ENCODE measurements at regions not wholly inside any gene's neighbourhood (a gene's known extent, or its start where the extent isn't known, plus 50 kb on each side); places are given as distances from the start of the nearest gene placed in this dataset.

- H2AFZ ChIP-seq (ENCODE audit: low read length), result no peak overlapping the region
- no peaks in the 10 kb centered on the region for H3K9me3 ChIP-seq (ENCODE audit: control insufficient read depth, insufficient read depth, low read depth, low read length)
- TF ChIP-seq EZH2 (IDR thresholded peaks at IDR 0.05; ENCODE audit: low read length, missing control alignments) (no peak), CTCF (conservative IDR thresholded peaks at IDR 0.05 in 1 of 2, IDR thresholded peaks at IDR 0.05 in 1 of 2; ENCODE audit: low read depth in 1 of 2, low read length in 2 of 2) (no peak)
- no peaks in the 10 kb centered on the region for H3K27me3 ChIP-seq (ENCODE audit: control insufficient read depth, insufficient read depth, low read length)
- H3K9ac ChIP-seq (ENCODE audit: insufficient read depth, low read length), result no peak overlapping the region
- H3K36me3 ChIP-seq (ENCODE audit: control insufficient read depth, insufficient read depth, low read length), result no peaks in the 10 kb centered on the region
- H4K20me1 ChIP-seq (ENCODE audit: control insufficient read depth, extremely low read depth, insufficient read depth, low read length), result no peaks in the 10 kb centered on the region
- H3K27ac ChIP-seq (ENCODE audit: insufficient read depth, low read length), result no peak overlapping the region
- DNase-seq (ENCODE audit: low read depth in 2 of 2), result no peak
- no peak overlapping the region for H3K4me2 ChIP-seq (ENCODE audit: extremely low read depth, insufficient read depth, low read length)
- H3K79me2 ChIP-seq (ENCODE audit: control insufficient read depth, insufficient read depth, low read length), result no peaks in the 10 kb centered on the region
- no peaks in the 10 kb centered on the region for H3K4me1 ChIP-seq (ENCODE audit: control insufficient read depth, extremely low read depth, insufficient read depth, low read length)
- H3K4me3 ChIP-seq (replicated peaks in 1 of 4; ENCODE audit: control extremely low read depth in 1 of 4, insufficient read depth in 1 of 4, low read depth in 3 of 4, low read length in 4 of 4), result no peak overlapping the region
These were observed 1143.8 kb upstream of the MAP3K7 start for GRCh38 chr6:91730710-91731109.

DNA sequence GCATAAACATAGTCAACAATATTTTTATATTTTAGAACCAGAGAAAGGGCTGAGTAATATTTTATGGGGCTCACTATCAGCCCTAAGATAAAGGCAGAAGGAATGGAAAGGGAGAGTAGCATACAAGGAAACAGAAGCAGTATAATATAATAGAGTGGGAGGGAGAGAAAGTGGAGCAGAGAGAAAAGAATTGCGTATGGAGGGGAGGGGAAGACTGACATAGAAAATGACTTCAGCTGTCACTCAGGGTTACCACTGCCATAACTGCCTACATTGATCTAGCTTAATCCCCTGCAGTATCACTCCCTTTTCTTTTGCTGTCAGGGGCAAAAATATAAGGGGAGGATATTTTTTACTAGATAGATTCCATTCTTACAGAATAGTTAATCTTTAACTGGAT lies 1133.5 kb upstream of the MAP3K7 start:
- Histone ChIP-seq H3K9ac (ENCODE audit: insufficient read depth, low read length) (no peak overlapping the region), H3K9me3 (ENCODE audit: control insufficient read depth, insufficient read depth, low read depth, low read length) (no peaks in the 10 kb centered on the region), H3K36me3 (ENCODE audit: control insufficient read depth, insufficient read depth, low read length) (no peaks in the 10 kb centered on the region), H3K27ac (ENCODE audit: insufficient read depth, low read length) (no peak overlapping the region), H3K4me3 (replicated peaks in 1 of 4; ENCODE audit: control extremely low read depth in 1 of 4, insufficient read depth in 1 of 4, low read depth in 3 of 4, low read length in 4 of 4) (no peak overlapping the region), H3K79me2 (ENCODE audit: control insufficient read depth, insufficient read depth, low read length) (no peaks in the 10 kb centered on the region), H3K4me2 (ENCODE audit: extremely low read depth, insufficient read depth, low read length) (no peak overlapping the region), H3K4me1 (ENCODE audit: control insufficient read depth, extremely low read depth, insufficient read depth, low read length) (no peaks in the 10 kb centered on the region), H4K20me1 (ENCODE audit: control insufficient read depth, extremely low read depth, insufficient read depth, low read length) (no peaks in the 10 kb centered on the region), H2AFZ (ENCODE audit: low read length) (no peak overlapping the region), H3K27me3 (ENCODE audit: control insufficient read depth, insufficient read depth, low read length) (no peaks in the 10 kb centered on the region)
- no peak for DNase-seq (ENCODE audit: low read depth in 2 of 2)
- TF ChIP-seq EZH2 (IDR thresholded peaks at IDR 0.05; ENCODE audit: low read length, missing control alignments) (no peak), CTCF (conservative IDR thresholded peaks at IDR 0.05 in 1 of 2, IDR thresholded peaks at IDR 0.05 in 1 of 2; ENCODE audit: low read depth in 1 of 2, low read length in 2 of 2) (no peak)

- no peaks in the 10 kb centered on the region for H3K79me2 ChIP-seq (ENCODE audit: control insufficient read depth, insufficient read depth, low read length)
- no peak overlapping the region for H3K4me2 ChIP-seq (ENCODE audit: extremely low read depth, insufficient read depth, low read length)
- H4K20me1 ChIP-seq (ENCODE audit: control insufficient read depth, extremely low read depth, insufficient read depth, low read length), result no peaks in the 10 kb centered on the region
These were observed 1132.5 kb upstream of the MAP3K7 start for GRCh38 chr6:91719414-91719813.

More at GRCh38 chr6:91719414-91719813, 1132.5 kb upstream of the MAP3K7 start:
- Histone ChIP-seq H3K27me3 (ENCODE audit: control insufficient read depth, insufficient read depth, low read length) (no peaks in the 10 kb centered on the region), H3K4me3 (replicated peaks in 1 of 4; ENCODE audit: control extremely low read depth in 1 of 4, insufficient read depth in 1 of 4, low read depth in 3 of 4, low read length in 4 of 4) (no peak overlapping the region), H3K27ac (ENCODE audit: insufficient read depth, low read length) (no peak overlapping the region), H3K9ac (ENCODE audit: insufficient read depth, low read length) (no peak overlapping the region), H3K4me1 (ENCODE audit: control insufficient read depth, extremely low read depth, insufficient read depth, low read length) (no peaks in the 10 kb centered on the region), H3K36me3 (ENCODE audit: control insufficient read depth, insufficient read depth, low read length) (no peaks in the 10 kb centered on the region), H3K9me3 (ENCODE audit: control insufficient read depth, insufficient read depth, low read depth, low read length) (no peaks in the 10 kb centered on the region), H2AFZ (ENCODE audit: low read length) (no peak overlapping the region)
- no peak for DNase-seq (ENCODE audit: low read depth in 2 of 2)
- TF ChIP-seq CTCF (conservative IDR thresholded peaks at IDR 0.05 in 1 of 2, IDR thresholded peaks at IDR 0.05 in 1 of 2; ENCODE audit: low read depth in 1 of 2, low read length in 2 of 2), result no peak
- TF ChIP-seq EZH2 (IDR thresholded peaks at IDR 0.05; ENCODE audit: low read length, missing control alignments), result no peak

Data from fibroblast of lung (primary cell).